Stomach (tissue), 8 donors: ENCODE measurements at regions not wholly inside any gene's neighbourhood (a gene's known extent, or its start where the extent isn't known, plus 50 kb on each side); places are given as distances from the start of the nearest gene placed in this dataset.

Source experiments
- DNase-seq, 2 donors: peaks; one replicate each; pipeline versions ENCODE4 v3.0.0 to v3.0.0-alpha.2; 2013 to 2019
- H3K27ac ChIP-seq, 5 donors: fragments of 200-600 bp in 4 of 5; sonication (generic) in 4 of 5; one replicate each; pipeline ENCODE4 v1.5.1; 2013 to 2019; ENCODE audit warnings: mild to moderate bottlenecking in 1 of 5, moderate library complexity in 1 of 5
- H3K27me3 ChIP-seq, 3 donors: fragments of 200-600 bp; sonication (generic); one replicate each; pipeline ENCODE4 v1.5.1; 2017 to 2019; ENCODE audit warnings: mixed run types in 1 of 3
- H3K36me3 ChIP-seq, 4 donors: fragments of 200-600 bp; sonication (generic); 1 replicate in 3 of 4; 2 replicates in 1 of 4; pipeline ENCODE4 v1.5.1; 2016 to 2019
- H3K4me1 ChIP-seq, 4 donors: fragments of 200-600 bp; sonication (generic); one replicate each; pipeline ENCODE4 v1.5.1; 2016 to 2019
- H3K4me3 ChIP-seq, 4 donors: fragments of 200-600 bp; sonication (generic) in 3 of 4; one replicate each; pipeline ENCODE4 v1.5.1; 2016 to 2019; ENCODE audit warnings: mild to moderate bottlenecking in 1 of 4
- H3K9me3 ChIP-seq, 4 donors: fragments of 200-600 bp; sonication (generic); one replicate each; pipeline ENCODE4 v1.5.1; 2016 to 2019
- EP300 ChIP-seq: sonication (generic); formaldehyde crosslinking; IDR thresholded peaks from one replicate; pipeline ENCODE4 v1.6.1; 2017; ENCODE audit warnings: antibody characterized with exemption
- POLR2A ChIP-seq, 4 donors: fragments of 450-650 bp; IDR thresholded peaks; one replicate each; pipeline ENCODE4 v1.6.1; 2016; ENCODE audit warnings: antibody characterized with exemption in 4 of 4, control low read depth in 2 of 4, mild to moderate bottlenecking in 1 of 4, moderate library complexity in 1 of 4
- POLR2AphosphoS5 ChIP-seq, 3 donors: sonication (generic); formaldehyde crosslinking; IDR thresholded peaks; one replicate each; pipeline ENCODE4 v1.6.1; 2016; ENCODE audit warnings: antibody characterized with exemption in 3 of 3
- WGBS, 5 donors: extraction: QIAGEN DNeasy Blood & Tissue Kit in 3 of 5; methylation state at CpG; one replicate each; pipeline versions ENCODE4 v1.1.5 to v1.1.7; 2013 to 2018; 5-methylcytosine and 5-hydroxymethylcytosine counted together
- intact Hi-C: fragments of 100-400 bp; cut with DNase I; formaldehyde crosslinking; loops from one replicate; pipeline ENCODE4 v1.15.1; 2023; ENCODE audit warnings: low total_unique reads
- TF ChIP-seq, protein P1 (sequence below), 7 experiments: fragments of 450-650 bp in 4 of 7; fragments of 200-600 bp in 3 of 7; sonication (generic) in 3 of 7; IDR thresholded peaks; one replicate each; pipeline ENCODE4 v1.5.1; 2016 to 2019; ENCODE audit warnings: antibody characterized with exemption in 7 of 7, control low read depth in 2 of 7, mild to moderate bottlenecking in 1 of 7
- donor health status: healthy with polysubstance abuse.
- donor health status: Bipolar disorder and iron deficiency.
- donor health status: healthy.

DNA sequence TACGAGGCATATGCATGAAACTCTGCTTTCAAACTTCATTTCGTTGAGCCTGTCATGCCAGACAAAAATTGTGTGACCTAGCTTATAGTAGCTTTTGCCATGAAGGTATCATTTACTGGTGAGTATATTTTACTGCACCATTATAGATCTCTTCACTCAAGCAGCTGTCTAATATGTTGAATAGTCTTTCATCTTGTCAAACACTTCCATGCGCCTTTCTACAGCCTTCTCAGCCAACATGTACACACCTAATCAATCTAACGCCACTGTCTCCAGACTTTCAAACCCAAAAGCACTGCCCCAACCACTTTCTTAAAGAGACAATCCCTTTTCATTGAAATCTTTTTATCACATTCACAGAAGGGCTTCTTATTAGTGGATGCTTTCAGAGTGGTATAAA lies 757.4 kb downstream of the VRK1 start:
- peaks cover 0 to 3% (median under 1%) of the 10 kb centered on the region in 4 donors for H3K9me3 ChIP-seq
- no peaks in the 10 kb centered on the region for H3K4me1 ChIP-seq
- WGBS, 5 donors, result 53 to 62% (median 62%) methylated on average over 4 of the region's 4 CpGs
- no peak for TF ChIP-seq POLR2A (IDR thresholded peaks at IDR 0.05)
- no peak for TF ChIP-seq POLR2AphosphoS5 (IDR thresholded peaks at IDR 0.05)
- no peak for TF ChIP-seq EP300
- TF ChIP-seq, protein P1, sequence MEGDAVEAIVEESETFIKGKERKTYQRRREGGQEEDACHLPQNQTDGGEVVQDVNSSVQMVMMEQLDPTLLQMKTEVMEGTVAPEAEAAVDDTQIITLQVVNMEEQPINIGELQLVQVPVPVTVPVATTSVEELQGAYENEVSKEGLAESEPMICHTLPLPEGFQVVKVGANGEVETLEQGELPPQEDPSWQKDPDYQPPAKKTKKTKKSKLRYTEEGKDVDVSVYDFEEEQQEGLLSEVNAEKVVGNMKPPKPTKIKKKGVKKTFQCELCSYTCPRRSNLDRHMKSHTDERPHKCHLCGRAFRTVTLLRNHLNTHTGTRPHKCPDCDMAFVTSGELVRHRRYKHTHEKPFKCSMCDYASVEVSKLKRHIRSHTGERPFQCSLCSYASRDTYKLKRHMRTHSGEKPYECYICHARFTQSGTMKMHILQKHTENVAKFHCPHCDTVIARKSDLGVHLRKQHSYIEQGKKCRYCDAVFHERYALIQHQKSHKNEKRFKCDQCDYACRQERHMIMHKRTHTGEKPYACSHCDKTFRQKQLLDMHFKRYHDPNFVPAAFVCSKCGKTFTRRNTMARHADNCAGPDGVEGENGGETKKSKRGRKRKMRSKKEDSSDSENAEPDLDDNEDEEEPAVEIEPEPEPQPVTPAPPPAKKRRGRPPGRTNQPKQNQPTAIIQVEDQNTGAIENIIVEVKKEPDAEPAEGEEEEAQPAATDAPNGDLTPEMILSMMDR (IDR thresholded peaks at IDR 0.05), result no peak
- no peak overlapping the region for H3K4me3 ChIP-seq
- H3K36me3 ChIP-seq, result no peaks in the 10 kb centered on the region
- intact Hi-C loops, result no loop called here
- no peaks in the 10 kb centered on the region for H3K27me3 ChIP-seq
- no peak for DNase-seq
- H3K27ac ChIP-seq, result no peak overlapping the region

DNA sequence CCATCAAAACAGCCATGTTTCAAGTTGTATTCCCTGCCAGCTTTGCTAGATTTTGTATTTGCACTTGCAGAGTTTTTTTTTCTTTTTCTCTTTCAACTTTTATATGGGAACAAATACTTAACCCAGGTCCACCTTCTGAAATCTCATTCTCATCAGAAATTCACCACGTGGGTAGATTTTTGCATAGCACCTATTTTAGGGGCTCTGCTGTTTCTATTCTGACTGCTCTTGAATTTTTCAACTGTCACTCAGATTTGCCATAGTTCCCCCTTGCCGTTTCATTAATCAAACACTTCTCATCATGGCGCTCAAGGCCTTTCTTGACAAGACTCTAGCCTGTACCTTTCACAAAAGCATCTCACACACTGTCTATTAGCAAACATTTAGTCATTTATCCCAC lies 767.2 kb downstream of the VRK1 start:
- WGBS, 5 donors, result 61 to 80% (median 68%) methylated on average over 3 of the region's 3 CpGs

DNA sequence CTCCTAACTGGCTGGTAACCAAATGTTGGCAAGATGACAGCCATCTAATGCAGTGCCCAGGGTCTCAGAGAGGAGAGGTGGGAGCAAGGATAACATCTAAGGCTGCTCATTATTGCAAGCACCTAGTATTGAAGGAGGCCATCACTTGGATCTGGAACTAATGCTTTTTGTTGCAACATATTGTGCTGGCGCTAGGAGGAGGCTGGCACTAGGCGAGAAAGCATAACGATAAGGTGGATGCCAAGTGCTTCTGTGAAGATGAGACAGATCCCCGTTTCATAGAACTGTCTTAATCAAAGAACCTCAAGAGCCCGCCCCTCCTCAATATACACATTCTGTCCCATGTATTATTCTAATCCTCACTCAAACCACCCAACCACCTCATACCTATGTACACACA lies 774.0 kb downstream of the VRK1 start:
- Histone ChIP-seq H3K27me3 (peaks cover 0 to 3% (median 0%) of the 10 kb centered on the region in 3 donors), H3K27ac (no peak overlapping the region), H3K36me3 (no peaks in the 10 kb centered on the region), H3K4me1 (no peaks in the 10 kb centered on the region), H3K4me3 (no peak overlapping the region), H3K9me3 (peaks cover 0 to 5% (median 4%) of the 10 kb centered on the region in 4 donors)
- 83 to 93% (median 89%) methylated on average over 5 of the region's 5 CpGs for whole genome bisulfite sequencing, 5 donors
- no peak for TF ChIP-seq EP300
- no peak for DNase-seq
- intact Hi-C loops, result no loop called here

More for the DNA sequence above, 767.2 kb downstream of the VRK1 start:
- Histone ChIP-seq H3K4me1 (no peaks in the 10 kb centered on the region), H3K36me3 (no peaks in the 10 kb centered on the region), H3K27me3 (peaks cover 0 to 3% (median 0%) of the 10 kb centered on the region in 3 donors), H3K27ac (no peak overlapping the region), H3K9me3 (peaks cover 0 to 8% (median 3%) of the 10 kb centered on the region in 4 donors), H3K4me3 (no peak overlapping the region)
- TF ChIP-seq POLR2AphosphoS5 (IDR thresholded peaks at IDR 0.05) (no peak), POLR2A (IDR thresholded peaks at IDR 0.05) (no peak), EP300 (no peak)
- TF ChIP-seq, protein P1 (IDR thresholded peaks at IDR 0.05), result no peak
- intact Hi-C loops, result no loop called here
- DNase-seq, result no peak

DNA sequence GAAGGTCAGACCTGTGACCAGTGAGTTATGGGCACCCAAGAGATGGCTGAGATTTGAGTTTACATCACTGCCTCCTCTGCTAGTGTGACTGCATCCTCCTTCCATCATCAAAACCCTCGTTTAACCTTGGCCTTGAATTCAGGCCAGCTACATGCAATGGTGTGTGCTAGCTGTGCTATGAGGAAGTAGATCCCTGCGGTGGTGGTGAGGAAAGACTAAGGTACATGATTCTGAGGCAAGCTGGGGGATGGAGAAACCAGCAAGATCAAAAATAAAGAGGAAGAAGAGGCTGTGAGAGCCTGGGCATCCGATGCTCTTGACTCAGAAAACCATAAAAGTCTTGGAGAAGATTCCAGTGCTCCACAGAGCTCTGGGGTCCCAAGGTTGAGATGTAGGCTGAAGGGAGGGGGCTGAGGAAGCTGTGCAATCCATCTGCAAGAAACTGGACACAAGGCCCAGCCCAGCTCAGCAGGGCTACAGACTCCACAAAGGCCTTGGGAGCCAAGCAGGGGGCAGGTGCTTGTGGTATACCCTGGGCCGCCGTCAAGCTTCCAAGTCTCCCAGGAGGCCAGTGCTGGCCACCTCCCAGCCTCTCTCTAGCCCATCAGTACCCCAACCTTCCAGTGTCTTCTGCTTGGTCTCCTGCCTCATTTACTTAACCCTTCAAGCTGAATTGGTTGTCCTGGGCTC lies 774.8 kb downstream of the VRK1 start:
- no peaks in the 10 kb centered on the region for H3K4me1 ChIP-seq
- peaks cover 0 to 5% (median 4%) of the 10 kb centered on the region in 4 donors for H3K9me3 ChIP-seq
- no peak overlapping the region for H3K4me3 ChIP-seq
- H3K27ac ChIP-seq, result no peak overlapping the region
- no peak for DNase-seq
- TF ChIP-seq, protein P1 (IDR thresholded peaks at IDR 0.05), result no peak
- no peak for TF ChIP-seq POLR2A (IDR thresholded peaks at IDR 0.05)
- no peak for TF ChIP-seq POLR2AphosphoS5 (IDR thresholded peaks at IDR 0.05)
- no peak for TF ChIP-seq EP300
- H3K27me3 ChIP-seq, result no peaks in the 10 kb centered on the region
- no peaks in the 10 kb centered on the region for H3K36me3 ChIP-seq
- WGBS, 5 donors, result 59 to 77% (median 71%) methylated on average over 5 of the region's 5 CpGs
- intact Hi-C loops, result no loop called here
